Body of pancreas (tissue), 4 donors: ENCODE measurements at regions not wholly inside any gene's neighbourhood (a gene's known extent, or its start where the extent isn't known, plus 50 kb on each side); places are given as distances from the start of the nearest gene placed in this dataset.

Experiments used
- CTCF ChIP-seq, 7 experiments: fragments of 450-650 bp in 4 of 7; fragments of 200-600 bp in 3 of 7; sonication (generic) in 3 of 7; IDR thresholded peaks; one replicate each; pipeline ENCODE4 v1.5.1; 2016 to 2019; ENCODE audit warnings: antibody characterized with exemption in 7 of 7
- POLR2A ChIP-seq, 3 donors: fragments of 450-650 bp; IDR thresholded peaks; one replicate each; pipeline ENCODE4 v1.6.1; 2016; ENCODE audit warnings: antibody characterized with exemption in 3 of 3, mild to moderate bottlenecking in 2 of 3

GRCh38 chr9:103821115-103821514, 273.0 kb upstream of the SMC2 start:
- TF ChIP-seq CTCF (IDR thresholded peaks at IDR 0.05) (no peak), POLR2A (IDR thresholded peaks at IDR 0.05) (no peak)
